WTC11 (cell line): ENCODE measurements at regions not wholly inside any gene's neighbourhood (a gene's known extent, or its start where the extent isn't known, plus 50 kb on each side); places are given as distances from the start of the nearest gene placed in this dataset.

Experiments used
- ATAC-seq: fragments of 200-7000 bp; cut with Tn5 transposase; 2 replicates; pipeline ENCODE4 v1.10.0; 2021; ENCODE audit warnings: mild to moderate bottlenecking, moderate library complexity
- CTCF ChIA-PET: fragments of 300-600 bp; sonication (Branson Sonifier 250); formaldehyde crosslinking; loops from one replicate; lab custom pipeline; 2021; ENCODE audit warnings: antibody characterized with exemption; lab: Charles Lee
- POLR2A ChIA-PET: fragments of 350-600 bp; sonication (Branson Sonifier 250); formaldehyde crosslinking; loops from one replicate; lab custom pipeline; 2021; ENCODE audit warnings: antibody characterized with exemption; lab: Charles Lee
- DNase-seq: peaks from one replicate; pipeline ENCODE4 v3.0.0; 2021; ENCODE audit warnings: low spot score
- H3K27ac Mint-ChIP-seq: 2 replicates; pipeline ENCODE4 v1.8.0; 2021; ENCODE audit warnings: mixed read lengths
- H3K27me3 Mint-ChIP-seq: 2 replicates; pipeline ENCODE4 v1.8.0; 2021; ENCODE audit warnings: low read depth, mild to moderate bottlenecking, moderate library complexity, mixed read lengths
- H3K36me3 Mint-ChIP-seq: 2 replicates; pipeline ENCODE4 v1.8.0; 2021; ENCODE audit warnings: mixed read lengths
- H3K4me1 Mint-ChIP-seq: 2 replicates; pipeline ENCODE4 v1.8.0; 2022; ENCODE audit warnings: mixed read lengths
- H3K4me3 Mint-ChIP-seq: 2 replicates; pipeline ENCODE4 v1.8.0; 2021; ENCODE audit warnings: mild to moderate bottlenecking, moderate library complexity, mixed read lengths
- H3K9me3 Mint-ChIP-seq: 2 replicates; pipeline ENCODE4 v1.8.0; 2021; ENCODE audit warnings: mixed read lengths
- ATF2 ChIP-seq: sonication (generic); formaldehyde crosslinking; IDR thresholded peaks from 2 replicates; pipeline ENCODE4 v1.8.1; 2022; ENCODE audit warnings: low read depth, missing genetic modification reagents, borderline replicate concordance
- CREB1 ChIP-seq: sonication (generic); formaldehyde crosslinking; IDR thresholded peaks from 2 replicates; pipeline ENCODE4 v1.8.0; 2023; ENCODE audit warnings: mild to moderate bottlenecking, missing genetic modification reagents
- E2F5 ChIP-seq: sonication (generic); formaldehyde crosslinking; IDR thresholded peaks from 2 replicates; pipeline ENCODE4 v1.8.1; 2022; ENCODE audit warnings: mild to moderate bottlenecking, moderate library complexity, missing genetic modification reagents
- EMX1 ChIP-seq: fragments of 250-450 bp; sonication (Bioruptor Pico); IDR thresholded peaks from 2 replicates; pipeline ENCODE4 v1.8.0; 2021; ENCODE audit warnings: mild to moderate bottlenecking
- GABPB1 ChIP-seq: sonication (generic); formaldehyde crosslinking; IDR thresholded peaks from 2 replicates; pipeline ENCODE4 v1.8.1; 2023; ENCODE audit warnings: mild to moderate bottlenecking, missing genetic modification reagents
- GTF2I ChIP-seq: fragments of 250-450 bp; sonication (Bioruptor Pico); conservative IDR thresholded peaks from 2 replicates; pipeline ENCODE4 v1.4.0; 2021; ENCODE audit warnings: mild to moderate bottlenecking
- KAT7 ChIP-seq: sonication (generic); formaldehyde crosslinking; IDR thresholded peaks from 2 replicates; pipeline ENCODE4 v1.8.1; 2023; ENCODE audit warnings: missing genetic modification reagents, mild to moderate bottlenecking, borderline replicate concordance
- MAX ChIP-seq: sonication (generic); formaldehyde crosslinking; IDR thresholded peaks from 2 replicates; pipeline ENCODE4 v1.8.0; 2022; ENCODE audit warnings: mild to moderate bottlenecking, missing genetic modification reagents
- NFYB ChIP-seq: sonication (generic); formaldehyde crosslinking; conservative IDR thresholded peaks from 2 replicates; pipeline ENCODE4 v1.8.0; 2022; ENCODE audit warnings: low read depth, missing genetic modification reagents
- NR1H2 ChIP-seq: sonication (generic); formaldehyde crosslinking; IDR thresholded peaks from 2 replicates; pipeline ENCODE4 v1.9.0; 2021; ENCODE audit warnings: mild to moderate bottlenecking, moderate library complexity, missing genetic modification reagents
- NR2C2 ChIP-seq: sonication (generic); formaldehyde crosslinking; IDR thresholded peaks from 2 replicates; pipeline ENCODE4 v1.8.0; 2022; ENCODE audit warnings: mild to moderate bottlenecking, missing genetic modification reagents
- PRDM15 ChIP-seq: sonication (generic); formaldehyde crosslinking; IDR thresholded peaks from 2 replicates; pipeline ENCODE4 v1.8.0; 2022; ENCODE audit warnings: missing genetic modification reagents
- RELA ChIP-seq: sonication (generic); formaldehyde crosslinking; IDR thresholded peaks from 2 replicates; pipeline ENCODE4 v1.8.1; 2022; ENCODE audit warnings: missing genetic modification reagents, mild to moderate bottlenecking, borderline replicate concordance
- TEAD1 ChIP-seq: sonication (generic); formaldehyde crosslinking; IDR thresholded peaks from 2 replicates; pipeline ENCODE4 v1.8.0; 2022; ENCODE audit warnings: mild to moderate bottlenecking, missing genetic modification reagents
- ZNF121 ChIP-seq: sonication (generic); formaldehyde crosslinking; IDR thresholded peaks from 2 replicates; pipeline ENCODE4 v1.8.0; 2023; ENCODE audit warnings: missing genetic modification reagents
- ZSCAN18 ChIP-seq: fragments of 250-450 bp; sonication (Bioruptor Pico); IDR thresholded peaks from 2 replicates; pipeline ENCODE4 v2.1.2; 2022; ENCODE audit warnings: mild to moderate bottlenecking, moderate library complexity
- TF ChIP-seq, protein P1 (sequence below): sonication (generic); formaldehyde crosslinking; IDR thresholded peaks from 2 replicates; pipeline ENCODE4 v1.8.1; 2022; ENCODE audit warnings: mild to moderate bottlenecking, missing genetic modification reagents, moderate library complexity, borderline replicate concordance
- TF ChIP-seq, protein P2 (sequence below): sonication (generic); formaldehyde crosslinking; IDR thresholded peaks from 2 replicates; pipeline ENCODE4 v1.8.0; 2022; ENCODE audit warnings: mild to moderate bottlenecking, missing genetic modification reagents
- TF ChIP-seq, protein P3 (sequence below): sonication (generic); formaldehyde crosslinking; conservative IDR thresholded peaks from 2 replicates; pipeline ENCODE4 v1.8.1; 2023; ENCODE audit warnings: mild to moderate bottlenecking, low read depth, missing genetic modification reagents, moderate library complexity

DNA sequence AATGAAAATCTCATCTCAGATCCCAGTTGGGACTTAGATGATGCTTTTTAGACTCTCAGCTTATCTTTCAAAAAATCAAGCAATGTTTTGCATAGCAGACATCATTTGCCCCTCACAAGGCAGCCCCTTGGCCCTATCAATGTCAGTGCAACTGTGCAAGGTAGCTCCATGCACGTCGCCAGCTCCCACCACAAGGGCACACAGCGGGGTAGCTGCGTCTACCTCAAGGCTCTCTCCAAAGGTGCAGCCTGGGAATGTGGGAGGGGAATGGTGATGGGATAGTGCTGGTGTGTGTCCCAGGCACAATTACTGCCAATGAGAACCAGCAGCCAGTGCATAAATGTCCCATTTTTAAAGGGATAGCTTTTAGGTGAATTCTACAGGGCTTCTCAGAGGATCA lies 137.5 kb upstream of the SYNDIG1 start (continued):
- no peak for TF ChIP-seq CREB1 (CRISPR knock-in tag)
- no peak for TF ChIP-seq GTF2I (CRISPR knock-in tag)

- DNase-seq (no peak), ATAC-seq (no peak)
- CTCF ChIA-PET, result no interaction called here
- Mint-ChIP-seq H3K27ac (no peak overlapping the region), H3K36me3 (no peaks in the 10 kb centered on the region), H3K4me3 (no peak overlapping the region), H3K9me3 (0 out of 2 replicates have a peak, but pooled peaks cover 4% of the 10 kb centered on the region), H3K27me3 (no peaks in the 10 kb centered on the region; the same call in 1 of the 2 replicates), H3K4me1 (peaks cover 9% of the 10 kb centered on the region)
- POLR2A ChIA-PET, result no interaction called here
- TF ChIP-seq EMX1 (CRISPR knock-in tag) (no peak), NFYB (CRISPR knock-in tag) (no peak), TEAD1 (CRISPR knock-in tag) (no peak), MAX (no peak), RELA (CRISPR knock-in tag) (no peak), ZNF121 (CRISPR knock-in tag) (no peak), NR2C2 (CRISPR knock-in tag) (no peak), ZSCAN18 (CRISPR knock-in tag) (no peak), ATF2 (no peak), E2F5 (no peak), NR1H2 (CRISPR knock-in tag) (no peak), KAT7 (no peak), PRDM15 (no peak), GABPB1 (CRISPR knock-in tag) (no peak)
- TF ChIP-seq, protein P1, sequence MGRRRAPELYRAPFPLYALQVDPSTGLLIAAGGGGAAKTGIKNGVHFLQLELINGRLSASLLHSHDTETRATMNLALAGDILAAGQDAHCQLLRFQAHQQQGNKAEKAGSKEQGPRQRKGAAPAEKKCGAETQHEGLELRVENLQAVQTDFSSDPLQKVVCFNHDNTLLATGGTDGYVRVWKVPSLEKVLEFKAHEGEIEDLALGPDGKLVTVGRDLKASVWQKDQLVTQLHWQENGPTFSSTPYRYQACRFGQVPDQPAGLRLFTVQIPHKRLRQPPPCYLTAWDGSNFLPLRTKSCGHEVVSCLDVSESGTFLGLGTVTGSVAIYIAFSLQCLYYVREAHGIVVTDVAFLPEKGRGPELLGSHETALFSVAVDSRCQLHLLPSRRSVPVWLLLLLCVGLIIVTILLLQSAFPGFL, result no peak
- TF ChIP-seq, protein P2, sequence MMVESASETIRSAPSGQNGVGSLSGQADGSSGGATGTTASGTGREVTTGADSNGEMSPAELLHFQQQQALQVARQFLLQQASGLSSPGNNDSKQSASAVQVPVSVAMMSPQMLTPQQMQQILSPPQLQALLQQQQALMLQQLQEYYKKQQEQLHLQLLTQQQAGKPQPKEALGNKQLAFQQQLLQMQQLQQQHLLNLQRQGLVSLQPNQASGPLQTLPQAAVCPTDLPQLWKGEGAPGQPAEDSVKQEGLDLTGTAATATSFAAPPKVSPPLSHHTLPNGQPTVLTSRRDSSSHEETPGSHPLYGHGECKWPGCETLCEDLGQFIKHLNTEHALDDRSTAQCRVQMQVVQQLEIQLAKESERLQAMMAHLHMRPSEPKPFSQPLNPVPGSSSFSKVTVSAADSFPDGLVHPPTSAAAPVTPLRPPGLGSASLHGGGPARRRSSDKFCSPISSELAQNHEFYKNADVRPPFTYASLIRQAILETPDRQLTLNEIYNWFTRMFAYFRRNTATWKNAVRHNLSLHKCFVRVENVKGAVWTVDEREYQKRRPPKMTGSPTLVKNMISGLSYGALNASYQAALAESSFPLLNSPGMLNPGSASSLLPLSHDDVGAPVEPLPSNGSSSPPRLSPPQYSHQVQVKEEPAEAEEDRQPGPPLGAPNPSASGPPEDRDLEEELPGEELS, result no peak
- TF ChIP-seq, protein P3, sequence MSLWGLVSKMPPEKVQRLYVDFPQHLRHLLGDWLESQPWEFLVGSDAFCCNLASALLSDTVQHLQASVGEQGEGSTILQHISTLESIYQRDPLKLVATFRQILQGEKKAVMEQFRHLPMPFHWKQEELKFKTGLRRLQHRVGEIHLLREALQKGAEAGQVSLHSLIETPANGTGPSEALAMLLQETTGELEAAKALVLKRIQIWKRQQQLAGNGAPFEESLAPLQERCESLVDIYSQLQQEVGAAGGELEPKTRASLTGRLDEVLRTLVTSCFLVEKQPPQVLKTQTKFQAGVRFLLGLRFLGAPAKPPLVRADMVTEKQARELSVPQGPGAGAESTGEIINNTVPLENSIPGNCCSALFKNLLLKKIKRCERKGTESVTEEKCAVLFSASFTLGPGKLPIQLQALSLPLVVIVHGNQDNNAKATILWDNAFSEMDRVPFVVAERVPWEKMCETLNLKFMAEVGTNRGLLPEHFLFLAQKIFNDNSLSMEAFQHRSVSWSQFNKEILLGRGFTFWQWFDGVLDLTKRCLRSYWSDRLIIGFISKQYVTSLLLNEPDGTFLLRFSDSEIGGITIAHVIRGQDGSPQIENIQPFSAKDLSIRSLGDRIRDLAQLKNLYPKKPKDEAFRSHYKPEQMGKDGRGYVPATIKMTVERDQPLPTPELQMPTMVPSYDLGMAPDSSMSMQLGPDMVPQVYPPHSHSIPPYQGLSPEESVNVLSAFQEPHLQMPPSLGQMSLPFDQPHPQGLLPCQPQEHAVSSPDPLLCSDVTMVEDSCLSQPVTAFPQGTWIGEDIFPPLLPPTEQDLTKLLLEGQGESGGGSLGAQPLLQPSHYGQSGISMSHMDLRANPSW, result no peak
Observed at GRCh38 chr20:24328901-24329300, 140.5 kb upstream of the SYNDIG1 start.
